ENCODE measurements at regions not wholly inside any gene's neighbourhood (a gene's known extent, or its start where the extent isn't known, plus 50 kb on each side); places are given as distances from the start of the nearest gene placed in this dataset.
"Not testable (repeated sequence)": the region's sequence is repeated elsewhere in the genome, so short reads cannot be mapped to it uniquely, and the experiment has no call there.

GRCh38 chr12:3420693-3421092 lies 70.3 kb upstream of the PRMT8 start:
- POLR2A ChIA-PET: no interaction called here
- no peak for TF ChIP-seq FOXM1 (IDR thresholded peaks at IDR 0.05; ENCODE audit: borderline replicate concordance)
- TF ChIP-seq NFRKB (IDR thresholded peaks at IDR 0.05): no peak
- no peak for TF ChIP-seq CTBP1 (IDR thresholded peaks at IDR 0.05; ENCODE audit: borderline replicate concordance)
- no peak for TF ChIP-seq BHLHE40 (IDR thresholded peaks at IDR 0.05; ENCODE audit: borderline replicate concordance)
- TF ChIP-seq L3MBTL2 (conservative IDR thresholded peaks at IDR 0.05): no peak
- TF ChIP-seq FOXA1 (IDR thresholded peaks at IDR 0.05): no peak
- no peak for TF ChIP-seq ZNF384 (IDR thresholded peaks at IDR 0.05)
- no peak for TF ChIP-seq ELF4 (IDR thresholded peaks at IDR 0.05)
- no peak for TF ChIP-seq FOXK2 (IDR thresholded peaks at IDR 0.05)
- no peak for TF ChIP-seq SUZ12 (IDR thresholded peaks at IDR 0.05)
- no peak for TF ChIP-seq ARNT (IDR thresholded peaks at IDR 0.05)

GRCh38 chr12:3421191-3421978 lies 69.6 kb upstream of the PRMT8 start:
- ChIA-PET CTCF (interaction anchor here (1.0 kb wide), 1 partner anchor 121 kb away, joined by 3 read pairs; no protein-coding TSS in a partner anchor), POLR2A (no interaction called here)
- TF ChIP-seq ARNT (IDR thresholded peaks at IDR 0.05) (no peak), SP1 (IDR thresholded peaks at IDR 0.05) (no peak), ZNF384 (IDR thresholded peaks at IDR 0.05) (no peak), NFRKB (IDR thresholded peaks at IDR 0.05) (no peak), FOXM1 (IDR thresholded peaks at IDR 0.05; ENCODE audit: borderline replicate concordance) (no peak), TARDBP (IDR thresholded peaks at IDR 0.05) (no peak), ELF4 (IDR thresholded peaks at IDR 0.05) (no peak), FOXA1 (IDR thresholded peaks at IDR 0.05) (no peak), CTBP1 (IDR thresholded peaks at IDR 0.05; ENCODE audit: borderline replicate concordance) (no peak)
- DNase-seq (ENCODE audit: extremely low spot score): no peak

More at GRCh38 chr12:3420693-3421092, 70.3 kb upstream of the PRMT8 start:
- CTCF ChIA-PET: interaction anchor here (1.0 kb wide), 1 partner anchor 120 kb away, joined by 3 read pairs; no protein-coding TSS in a partner anchor
- no peak for DNase-seq (ENCODE audit: extremely low spot score)

- not testable (repeated sequence) for DNase-seq (ENCODE audit: extremely low spot score)
- CTCF ChIA-PET: interaction anchor here (1.0 kb wide), 1 partner anchor 285 kb away, joined by 3 read pairs; no protein-coding TSS in a partner anchor
Observed at GRCh38 chr12:3424796-3425195, 66.2 kb upstream of the PRMT8 start.

GRCh38 chr12:3427956-3428355 lies 63.0 kb upstream of the PRMT8 start:
- DNase-seq (ENCODE audit: extremely low spot score): no peak
- ChIA-PET POLR2A (no interaction called here), CTCF (no interaction called here)
- TF ChIP-seq PKNOX1 (IDR thresholded peaks at IDR 0.05) (peak; percentile 75), FOXA1 (IDR thresholded peaks at IDR 0.05) (no peak), ZNF384 (IDR thresholded peaks at IDR 0.05) (0 out of 2 replicates have a peak, but pooled peaks have one; percentile 32), FOXM1 (IDR thresholded peaks at IDR 0.05; ENCODE audit: borderline replicate concordance) (no peak)

More at GRCh38 chr12:3424796-3425195, 66.2 kb upstream of the PRMT8 start:
- POLR2A ChIA-PET: not testable (repeated sequence)

- CTCF ChIA-PET: no interaction called here
- DNase-seq (ENCODE audit: extremely low spot score): no peak
- POLR2A ChIA-PET: no interaction called here
- no peak for TF ChIP-seq ARNT (IDR thresholded peaks at IDR 0.05)
- no peak for TF ChIP-seq LEF1 (IDR thresholded peaks at IDR 0.05; ENCODE audit: borderline replicate concordance)
- TF ChIP-seq L3MBTL2 (conservative IDR thresholded peaks at IDR 0.05): no peak
- no peak for TF ChIP-seq FOXM1 (IDR thresholded peaks at IDR 0.05; ENCODE audit: borderline replicate concordance)
- no peak for TF ChIP-seq PKNOX1 (IDR thresholded peaks at IDR 0.05)
Observed at GRCh38 chr12:3428631-3429030, 62.4 kb upstream of the PRMT8 start.

GRCh38 chr12:3429523-3429922 lies 61.5 kb upstream of the PRMT8 start:
- CTCF ChIA-PET; DNase-seq (ENCODE audit: extremely low spot score); POLR2A ChIA-PET: not testable (repeated sequence)

- ChIA-PET CTCF (no interaction called here), POLR2A (no interaction called here)
- no peak for DNase-seq (ENCODE audit: extremely low spot score)
- TF ChIP-seq ZNF384 (IDR thresholded peaks at IDR 0.05): no peak
Observed at GRCh38 chr12:3431686-3432085, 59.3 kb upstream of the PRMT8 start.

- POLR2A ChIA-PET: no interaction called here
- TF ChIP-seq HDGF (IDR thresholded peaks at IDR 0.05; ENCODE audit: borderline replicate concordance) (no peak), BHLHE40 (IDR thresholded peaks at IDR 0.05; ENCODE audit: borderline replicate concordance) (no peak), LEF1 (IDR thresholded peaks at IDR 0.05; ENCODE audit: borderline replicate concordance) (no peak), CTBP1 (IDR thresholded peaks at IDR 0.05; ENCODE audit: borderline replicate concordance) (no peak), NFRKB (IDR thresholded peaks at IDR 0.05) (no peak), ZNF384 (IDR thresholded peaks at IDR 0.05) (no peak)
- CTCF ChIA-PET: no interaction called here
- no peak for DNase-seq (ENCODE audit: extremely low spot score)
Observed at GRCh38 chr12:3432176-3432742, 58.7 kb upstream of the PRMT8 start.

Measured in HEK293T (cell line).